GM23338 (cell line): ENCODE measurements at regions not wholly inside any gene's neighbourhood (a gene's known extent, or its start where the extent isn't known, plus 50 kb on each side); places are given as distances from the start of the nearest gene placed in this dataset.

Source experiments
- ATAC-seq: fragments of 200-7000 bp; cut with Tn5 transposase; 3 replicates; pipeline ENCODE4 v1.9.1; 2020
- DNase-seq: peaks from one replicate; pipeline ENCODE4 v3.0.0-alpha.2; 2015; ENCODE audit warnings: low spot score
- H2AFZ ChIP-seq: fragments of 200-600 bp; sonication (generic); 2 replicates; pipeline ENCODE4 v1.8.0; 2016; ENCODE audit warnings: antibody characterized with exemption, mild to moderate bottlenecking, moderate library complexity
- H3F3A ChIP-seq: fragments of 200-600 bp; sonication (generic); replicated peaks from 2 replicates; pipeline ENCODE4 v1.8.0; 2017; ENCODE audit warnings: antibody characterized with exemption, mixed run types, low read depth
- H3K27ac ChIP-seq: fragments of 200-600 bp; sonication (generic); 2 replicates; pipeline ENCODE4 v1.6.1; 2016; ENCODE audit warnings: low read depth
- H3K27me3 ChIP-seq: fragments of 200-600 bp; sonication (generic); 2 replicates; pipeline ENCODE4 v1.8.0; 2016; ENCODE audit warnings: mild to moderate bottlenecking, mixed run types, moderate library complexity; ENCODE audit not compliant: insufficient read depth
- H3K36me3 ChIP-seq: fragments of 200-600 bp; sonication (generic); 2 replicates; pipeline ENCODE4 v1.8.0; 2016; ENCODE audit warnings: mild to moderate bottlenecking; ENCODE audit not compliant: insufficient read depth
- H3K4me1 ChIP-seq: fragments of 200-600 bp; sonication (generic); 2 replicates; pipeline ENCODE4 v1.8.0; 2016; ENCODE audit warnings: mild to moderate bottlenecking, moderate library complexity; ENCODE audit not compliant: insufficient read depth
- H3K4me2 ChIP-seq: fragments of 200-600 bp; sonication (generic); 2 replicates; pipeline ENCODE4 v1.7.1; 2017; ENCODE audit warnings: mixed run types
- H3K4me3 ChIP-seq: fragments of 200-600 bp; sonication (generic); 2 replicates; pipeline ENCODE4 v1.6.1; 2016; ENCODE audit warnings: mixed run types
- H3K79me2 ChIP-seq: fragments of 200-600 bp; sonication (generic); replicated peaks from 2 replicates; pipeline ENCODE4 v1.8.0; 2017; ENCODE audit warnings: mild to moderate bottlenecking; ENCODE audit not compliant: insufficient read depth
- H3K9me2 ChIP-seq: fragments of 200-600 bp; sonication (generic); 2 replicates; pipeline ENCODE4 v1.8.0; 2017; ENCODE audit not compliant: insufficient read depth
- H4K20me1 ChIP-seq: fragments of 200-600 bp; sonication (generic); replicated peaks from 2 replicates; pipeline ENCODE4 v1.8.0; 2017; ENCODE audit warnings: mild to moderate bottlenecking; ENCODE audit not compliant: insufficient read depth
- H3K27ac Mint-ChIP-seq: 2 replicates; pipeline ENCODE4 v1.8.0; 2020; ENCODE audit warnings: inconsistent platforms, mild to moderate bottlenecking, moderate library complexity, mixed read lengths
- H3K27me3 Mint-ChIP-seq: 3 replicates; pipeline ENCODE4 v1.8.0; 2022; ENCODE audit warnings: low read depth, mild to moderate bottlenecking, moderate library complexity, mixed read lengths, inconsistent platforms; ENCODE audit not compliant: insufficient read depth, poor library complexity
- H3K36me3 Mint-ChIP-seq: 3 replicates; pipeline ENCODE4 v1.8.0; 2021; ENCODE audit warnings: low read depth, mild to moderate bottlenecking, inconsistent platforms, moderate library complexity, mixed read lengths
- H3K4me1 Mint-ChIP-seq: 3 replicates; pipeline ENCODE4 v1.8.0; 2020; ENCODE audit warnings: mild to moderate bottlenecking, inconsistent platforms, mixed read lengths
- H3K4me3 Mint-ChIP-seq: 3 replicates; pipeline ENCODE4 v1.8.0; 2021; ENCODE audit warnings: moderate library complexity, mild to moderate bottlenecking, inconsistent platforms, mixed read lengths
- H3K9me3 Mint-ChIP-seq: 3 replicates; pipeline ENCODE4 v1.8.0; 2020; ENCODE audit warnings: moderate library complexity, mild to moderate bottlenecking, inconsistent platforms, mixed read lengths
- CREB1 ChIP-seq: fragments of 250-450 bp; sonication (Bioruptor Pico); IDR thresholded peaks from 2 replicates; pipeline ENCODE4 v1.5.0; 2020; ENCODE audit warnings: low read depth, mild to moderate bottlenecking, moderate library complexity
- CTCF ChIP-seq, 2 experiments: fragments of 200-600 bp in 1 of 2; sonication (generic) in 1 of 2; conservative IDR thresholded peaks; 2 replicates each; pipeline versions ENCODE4 v1.5.1 to v1.6.1; 2016 to 2017; ENCODE audit warnings: antibody characterized with exemption in 2 of 2, low read depth in 2 of 2, mild to moderate bottlenecking in 2 of 2, moderate library complexity in 1 of 2
- ETS1 ChIP-seq: IDR thresholded peaks from 2 replicates; pipeline ENCODE4 v1.6.1; 2016; ENCODE audit warnings: antibody characterized with exemption
- EZH2 ChIP-seq: fragments of 200-600 bp; sonication (generic); IDR thresholded peaks from one replicate; pipeline ENCODE4 v1.8.0; 2017; ENCODE audit warnings: antibody characterized with exemption, mild to moderate bottlenecking, low read depth; ENCODE audit not compliant: unreplicated experiment
- JUNB ChIP-seq: IDR thresholded peaks from one replicate; pipeline ENCODE4 v1.6.1; 2016; ENCODE audit warnings: antibody characterized with exemption; ENCODE audit not compliant: unreplicated experiment
- NANOG ChIP-seq: IDR thresholded peaks from 2 replicates; pipeline ENCODE4 v1.6.1; 2016; ENCODE audit warnings: antibody characterized with exemption, borderline replicate concordance
- POLR2AphosphoS5 ChIP-seq: IDR thresholded peaks from 2 replicates; pipeline ENCODE4 v1.6.1; 2016; ENCODE audit warnings: antibody characterized with exemption, low read depth
- REST ChIP-seq: IDR thresholded peaks from one replicate; pipeline ENCODE4 v1.6.1; 2018; ENCODE audit warnings: antibody characterized with exemption; ENCODE audit not compliant: unreplicated experiment
- STAT1 ChIP-seq: IDR thresholded peaks from one replicate; pipeline ENCODE4 v1.6.1; 2016; ENCODE audit warnings: antibody characterized with exemption; ENCODE audit not compliant: unreplicated experiment
- ZNF114 ChIP-seq: fragments of 250-450 bp; sonication (Bioruptor Pico); IDR thresholded peaks from 2 replicates; pipeline ENCODE4 v1.5.0; 2020; ENCODE audit warnings: mild to moderate bottlenecking, moderate library complexity
- ZNF331 ChIP-seq: fragments of 250-450 bp; sonication (Bioruptor Pico); IDR thresholded peaks from 2 replicates; pipeline ENCODE4 v1.5.0; 2020; ENCODE audit warnings: low read depth, mild to moderate bottlenecking, moderate library complexity
- ZNF462 ChIP-seq: fragments of 250-450 bp; sonication (Bioruptor Pico); IDR thresholded peaks from 2 replicates; pipeline ENCODE4 v1.5.0; 2020; ENCODE audit warnings: mild to moderate bottlenecking, moderate library complexity

GRCh38 chrX:110881971-110882370 lies 86.4 kb upstream of the CHRDL1 start (continued):
- TF ChIP-seq CTCF (conservative IDR thresholded peaks at IDR 0.05; ENCODE audit: low read depth in 2 of 2) (no peak), CREB1 (no peak)

- H3K27me3 ChIP-seq, result no peaks in the 10 kb centered on the region
- H3K4me2 ChIP-seq, result no peak overlapping the region
- no peaks in the 10 kb centered on the region for H3K27me3 Mint-ChIP-seq
- no peaks in the 10 kb centered on the region for H3F3A ChIP-seq
- H3K4me3 ChIP-seq, result no peak overlapping the region
- H3K9me2 ChIP-seq, result no peaks in the 10 kb centered on the region
- DNase-seq (no peak), ATAC-seq (no peak)
- no peaks in the 10 kb centered on the region for H3K36me3 ChIP-seq
- no peaks in the 10 kb centered on the region for H3K4me1 ChIP-seq
- no peaks in the 10 kb centered on the region; the same call in 2 of the 3 replicates for H3K36me3 Mint-ChIP-seq
- H3K4me3 Mint-ChIP-seq, result no peak overlapping the region
- H3K9me3 Mint-ChIP-seq, result peaks cover 9% of the 10 kb centered on the region; the same call in 2 of the 3 replicates
- H3K4me1 Mint-ChIP-seq, result no peaks in the 10 kb centered on the region
- H3K79me2 ChIP-seq, result no peaks in the 10 kb centered on the region
- no peak overlapping the region for H3K27ac ChIP-seq
- H2AFZ ChIP-seq, result no peak overlapping the region
- H3K27ac Mint-ChIP-seq, result no peak overlapping the region
- no peaks in the 10 kb centered on the region for H4K20me1 ChIP-seq
- TF ChIP-seq ETS1 (no peak), CREB1 (no peak), ZNF114 (no peak), STAT1 (no peak), ZNF331 (CRISPR knock-in tag) (no peak), ZNF462 (CRISPR knock-in tag) (no peak), POLR2AphosphoS5 (no peak), EZH2 (no peak), NANOG (no peak), JUNB (no peak), REST (no peak)
These were observed 81.7 kb upstream of the CHRDL1 start for GRCh38 chrX:110877326-110877725.
